GM20431 (cell line): ENCODE measurements at regions not wholly inside any gene's neighbourhood (a gene's known extent, or its start where the extent isn't known, plus 50 kb on each side); places are given as distances from the start of the nearest gene placed in this dataset.

Experiments
- in situ Hi-C: fragments of 300-500 bp; cut with MseI, MboI; formaldehyde crosslinking; loops from one replicate; pipeline ENCODE4 v1.15.0; 2020; ENCODE audit warnings: low sequenced_read_pairs; ENCODE audit not compliant: unreplicated experiment

GRCh38 chr1:55368698-55369097 lies 153.5 kb upstream of the USP24 start:
- in situ Hi-C loops, result no loop called here

- in situ Hi-C loops, result no loop called here
Observed at GRCh38 chr1:55367273-55367672, 152.1 kb upstream of the USP24 start.

DNA sequence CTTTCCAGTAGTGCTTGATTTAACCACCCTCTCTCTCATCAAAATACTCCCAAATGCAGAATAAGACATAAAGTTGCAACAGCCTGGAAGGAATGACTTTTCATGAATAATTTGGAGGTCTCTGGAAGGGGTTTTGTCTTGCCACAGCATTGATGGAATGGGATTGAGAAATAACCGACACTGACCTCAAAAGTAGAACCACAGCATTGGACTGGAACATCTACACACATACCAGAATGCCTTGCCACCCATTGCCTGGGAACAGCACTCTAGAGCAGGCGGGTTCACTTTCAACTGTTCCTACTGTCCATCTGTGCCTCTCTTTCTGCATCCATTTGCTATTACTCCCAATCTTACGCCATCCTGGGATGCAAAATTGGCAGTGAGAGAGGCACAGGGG lies 149.1 kb upstream of the USP24 start:
- in situ Hi-C loops, result no loop called here

GRCh38 chr1:55363268-55363667 lies 148.1 kb upstream of the USP24 start:
- in situ Hi-C loops, result no loop called here

DNA sequence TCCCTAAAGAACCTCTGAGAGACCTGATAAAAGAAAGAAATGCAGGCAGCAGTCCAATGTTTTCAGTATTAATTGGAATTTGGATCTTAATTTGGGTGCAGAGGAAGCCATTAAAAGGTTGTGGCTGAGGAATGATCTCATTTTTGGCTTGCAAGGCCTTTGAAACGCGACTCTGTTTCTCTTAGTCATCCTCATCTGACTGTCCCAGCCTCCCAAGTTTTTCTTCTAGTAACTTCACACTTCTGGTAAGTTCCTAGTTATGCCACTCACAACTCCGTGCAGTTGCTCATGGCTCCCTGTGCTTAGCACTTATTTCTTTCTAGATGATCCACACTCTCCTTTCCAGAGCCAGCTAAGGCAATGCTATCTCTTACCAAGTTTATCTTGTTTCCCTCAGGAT lies 147.4 kb upstream of the USP24 start:
- in situ Hi-C loops, result no loop called here

DNA sequence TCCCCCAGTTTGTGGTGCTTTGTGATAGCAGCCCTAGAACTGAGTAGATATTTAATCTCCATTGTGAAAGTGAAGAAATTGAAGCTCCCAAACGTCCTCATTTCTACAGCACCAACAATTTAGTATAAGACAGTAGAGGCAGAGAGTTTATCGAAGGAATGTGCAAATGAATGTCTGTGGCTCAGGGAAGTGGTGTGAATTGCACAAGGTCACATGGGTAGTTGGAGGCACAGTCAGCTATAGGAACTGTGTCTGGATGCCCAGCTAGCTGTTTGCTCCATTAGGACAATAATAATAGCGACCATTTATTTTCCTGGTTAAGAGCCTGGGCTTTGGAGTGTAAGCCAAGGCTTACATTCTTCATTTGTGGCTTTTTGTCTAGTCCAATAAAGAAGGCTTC lies 144.4 kb upstream of the USP24 start:
- in situ Hi-C loops, result no loop called here

GRCh38 chr1:55358581-55358980 lies 143.4 kb upstream of the USP24 start:
- in situ Hi-C loops, result no loop called here

- in situ Hi-C loops, result no loop called here
Observed at GRCh38 chr1:55355549-55355948, 140.4 kb upstream of the USP24 start.

DNA sequence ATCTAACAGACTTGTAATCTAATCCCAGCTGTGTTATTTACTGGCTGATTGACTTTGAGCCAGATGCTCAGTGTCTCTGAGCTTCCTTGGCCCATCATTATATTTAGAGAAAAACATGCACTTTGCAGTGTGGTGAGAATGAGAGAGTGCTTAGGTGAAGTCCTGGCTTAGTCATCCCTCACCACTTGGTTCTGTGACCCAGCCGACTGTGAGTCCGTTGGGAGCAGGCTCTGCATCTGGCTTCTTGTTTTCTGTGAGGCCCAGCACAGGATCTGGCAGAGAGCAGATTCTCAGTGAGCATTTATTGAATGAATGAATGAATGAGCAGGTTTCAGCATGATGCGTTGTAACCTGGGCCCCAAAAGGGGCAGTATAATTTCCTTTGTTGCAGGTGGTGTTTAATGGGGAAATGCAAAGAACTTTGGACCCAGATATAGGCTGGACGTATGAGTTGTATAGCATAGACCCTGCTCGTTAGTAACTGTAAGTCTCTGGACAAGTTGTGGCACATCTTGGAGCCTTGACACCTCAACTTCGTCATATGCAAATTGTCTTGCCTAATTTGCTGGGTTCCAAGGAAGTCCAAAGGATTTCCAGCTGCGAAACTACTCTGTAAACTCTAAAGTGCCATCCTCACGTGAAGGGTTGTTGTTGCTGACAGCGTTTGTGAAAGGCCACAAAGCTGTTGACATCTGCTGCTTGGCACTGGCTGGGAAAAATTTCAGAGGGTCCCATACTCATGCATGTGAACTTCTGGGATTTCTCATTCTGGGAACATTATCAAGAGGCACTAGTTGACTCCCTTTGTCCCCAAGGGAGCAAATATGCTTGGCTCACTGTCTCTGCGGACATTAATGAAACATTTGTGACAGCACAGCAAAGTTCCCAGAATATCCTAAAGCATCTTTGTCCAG lies 138.8 kb upstream of the USP24 start:
- in situ Hi-C loops, result no loop called here

DNA sequence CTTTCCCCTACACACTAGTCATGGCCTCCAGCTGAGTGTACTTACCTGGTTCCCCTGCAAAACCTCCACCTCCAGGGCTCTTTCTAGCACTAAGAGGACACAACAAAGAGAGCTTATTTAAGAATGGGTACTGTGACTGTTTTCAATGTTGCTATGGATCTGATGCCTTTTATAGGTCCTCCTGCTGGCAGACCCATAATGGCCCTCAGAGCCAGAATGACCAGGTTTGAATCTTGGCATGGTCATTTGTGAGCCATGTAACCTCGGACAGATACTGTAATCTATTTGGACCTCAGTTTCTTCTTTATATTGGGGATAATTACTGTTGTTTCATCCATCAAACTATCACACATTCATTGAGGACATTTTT lies 137.6 kb upstream of the USP24 start:
- in situ Hi-C loops, result no loop called here

DNA sequence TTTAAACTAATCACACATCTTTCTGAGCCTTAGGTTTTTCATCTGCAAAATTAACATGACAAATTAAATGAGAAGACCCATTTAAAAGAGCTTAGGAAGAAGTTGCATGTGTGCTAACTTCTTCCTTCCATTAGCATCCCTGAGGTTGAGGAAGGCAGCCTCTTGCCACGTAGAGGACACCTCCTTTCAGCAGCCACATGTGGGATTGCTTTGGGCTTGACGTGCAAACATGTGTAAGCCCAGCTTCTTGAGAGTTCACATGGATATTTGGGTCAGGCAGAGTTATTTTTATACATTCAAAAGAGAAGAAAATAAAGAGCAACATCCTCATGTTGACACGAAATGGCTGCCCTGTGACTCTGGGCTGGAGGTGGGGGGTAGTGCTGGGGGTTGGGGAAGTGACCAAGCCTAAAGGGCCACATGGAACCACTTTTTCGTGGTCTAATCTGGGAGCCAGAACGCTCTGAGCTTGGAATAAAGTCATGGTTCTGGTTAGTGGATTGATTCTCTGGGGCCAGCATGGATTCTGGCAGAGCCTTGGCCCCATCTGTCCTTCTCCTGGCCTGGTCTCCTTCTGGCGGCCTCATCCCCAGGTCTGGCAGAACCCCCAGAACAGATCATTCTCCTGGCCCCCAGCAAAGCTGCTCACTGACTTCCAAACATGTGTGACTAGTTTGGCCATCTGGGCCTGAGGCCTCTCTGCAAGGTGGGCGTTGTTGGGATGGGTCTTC lies 137.1 kb upstream of the USP24 start:
- in situ Hi-C loops, result no loop called here

GRCh38 chr1:55348356-55348755 lies 133.2 kb upstream of the USP24 start:
- in situ Hi-C loops, result no loop called here

GRCh38 chr1:55347866-55348265 lies 132.7 kb upstream of the USP24 start:
- in situ Hi-C loops, result no loop called here

GRCh38 chr1:55347041-55347440 lies 131.9 kb upstream of the USP24 start:
- in situ Hi-C loops, result no loop called here

DNA sequence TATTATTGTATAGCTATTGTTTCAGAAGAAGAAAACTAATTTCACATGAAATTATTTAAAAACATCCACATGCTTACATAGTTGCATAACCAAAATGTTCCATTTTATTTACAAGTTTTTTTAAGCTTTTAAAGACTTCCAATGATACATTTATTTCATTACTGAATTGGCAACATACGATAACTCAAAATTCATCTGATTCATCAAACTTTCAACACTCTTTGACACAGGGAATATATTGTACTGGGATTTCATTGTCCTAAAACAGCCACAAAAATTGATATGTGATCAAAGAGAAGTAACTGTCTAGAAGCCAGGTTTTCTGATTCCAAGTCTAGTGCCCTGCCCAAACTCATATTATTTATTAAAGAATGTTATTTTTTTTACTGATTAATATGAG lies 131.4 kb upstream of the USP24 start:
- in situ Hi-C loops, result no loop called here

GRCh38 chr1:55339681-55340080 lies 124.5 kb upstream of the USP24 start:
- in situ Hi-C loops, result no loop called here

DNA sequence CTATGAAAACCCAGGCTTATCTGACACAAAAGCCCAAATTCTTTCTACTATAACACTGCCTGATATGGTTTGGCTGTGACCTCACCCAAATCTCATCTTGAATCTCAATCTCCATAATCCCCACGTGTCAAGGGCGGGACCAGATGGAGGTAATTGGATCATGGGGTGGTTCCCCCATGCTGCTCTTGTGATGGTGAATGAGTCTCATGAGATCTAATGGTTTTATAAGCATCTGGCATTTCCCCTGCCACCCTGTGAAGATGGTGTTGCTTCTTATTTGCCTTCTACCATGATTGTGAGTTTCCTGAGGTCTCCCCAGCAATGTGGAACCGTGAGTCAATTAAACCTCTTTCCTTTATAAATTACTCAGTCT lies 123.3 kb upstream of the USP24 start:
- in situ Hi-C loops, result no loop called here

DNA sequence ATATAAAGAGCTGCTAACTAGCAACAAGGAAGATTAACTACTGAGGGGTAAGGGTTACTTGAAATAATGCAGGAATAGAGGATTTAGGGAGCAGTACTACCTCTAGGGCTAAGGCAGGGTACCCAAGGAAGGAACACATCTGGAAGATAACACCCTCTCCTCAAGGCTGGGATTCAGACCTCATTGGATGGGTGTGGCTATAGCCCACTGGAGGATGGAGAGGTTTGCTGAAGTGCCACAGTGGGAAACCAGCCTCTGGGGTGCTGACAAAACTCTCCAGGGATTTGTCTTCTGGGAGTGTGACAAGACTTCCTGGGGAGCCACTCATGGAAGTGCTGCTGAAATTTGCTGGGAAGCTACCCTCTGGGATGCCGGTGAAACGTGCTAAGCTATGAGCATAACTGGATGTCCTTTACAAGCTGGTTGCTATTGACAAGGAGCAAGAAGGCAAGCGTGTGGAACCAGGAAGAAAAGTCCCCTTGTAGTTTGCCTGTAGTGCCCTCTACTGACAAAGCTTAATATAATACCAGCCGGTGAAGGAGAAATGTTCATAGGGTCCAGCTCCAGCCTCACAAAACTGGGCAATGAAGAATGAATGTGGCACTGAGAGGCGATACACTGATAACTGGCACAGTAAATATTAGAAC lies 122.8 kb upstream of the USP24 start:
- in situ Hi-C loops, result no loop called here

GRCh38 chr1:55334797-55335196 lies 119.6 kb upstream of the USP24 start:
- in situ Hi-C loops, result no loop called here

DNA sequence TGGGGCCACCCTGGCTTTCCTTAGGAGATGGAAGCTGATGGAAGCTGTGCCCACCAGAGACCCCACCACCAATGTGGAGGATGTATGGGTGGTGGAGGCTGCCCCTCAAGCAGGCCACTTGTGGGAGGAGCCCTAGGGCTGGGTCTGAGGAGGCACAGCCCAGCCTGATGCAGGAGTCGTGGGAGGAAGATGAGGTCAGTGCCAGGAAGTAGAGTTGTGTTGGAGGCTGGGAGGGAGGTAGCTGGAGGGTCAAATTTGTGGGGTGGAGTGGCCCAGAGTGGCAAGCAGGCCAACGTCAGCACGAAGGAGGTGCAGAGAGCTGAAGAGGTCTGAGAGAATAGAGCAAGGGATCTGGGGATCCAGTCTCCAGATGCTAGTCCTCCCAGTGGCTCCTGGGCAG lies 119.0 kb upstream of the USP24 start:
- in situ Hi-C loops, result no loop called here

DNA sequence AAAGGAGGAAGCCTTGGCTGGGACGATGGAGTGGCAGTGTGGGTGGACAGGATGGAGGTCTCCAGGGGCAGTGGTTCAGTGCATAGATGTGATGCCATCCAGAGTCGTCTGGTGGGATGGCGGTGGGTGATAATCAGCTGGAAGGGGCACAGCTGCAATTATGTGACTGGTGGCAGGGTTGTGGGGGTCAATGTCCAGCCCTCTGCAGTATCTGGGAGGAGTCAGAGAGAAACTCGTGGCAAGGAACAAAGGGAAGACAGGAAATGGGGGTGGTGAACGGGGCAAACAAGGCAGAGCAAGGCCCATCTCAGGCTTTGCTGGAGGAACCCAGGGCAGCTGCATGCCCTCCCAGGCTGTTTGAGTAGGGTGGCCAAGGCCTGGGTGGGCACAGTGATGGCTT lies 118.3 kb upstream of the USP24 start:
- in situ Hi-C loops, result no loop called here
